ENCODE measurements at regions not wholly inside any gene's neighbourhood (a gene's known extent, or its start where the extent isn't known, plus 50 kb on each side); places are given as distances from the start of the nearest gene placed in this dataset.

DNA sequence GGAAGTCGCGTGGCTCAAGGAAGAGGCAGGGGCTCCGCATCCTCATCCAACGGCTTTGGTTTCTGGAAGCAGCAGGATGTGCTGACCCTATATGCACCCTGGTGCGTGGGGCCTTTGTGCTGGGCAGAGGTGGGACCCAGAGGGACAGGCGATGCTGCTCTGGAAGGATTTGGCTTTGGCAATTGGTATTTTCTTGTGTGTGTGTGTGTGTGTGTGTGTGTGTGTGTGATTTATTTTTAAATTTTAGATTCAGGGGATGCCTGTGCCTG, 321.9 kb upstream of the ZNF507 start:
- Histone ChIP-seq H3K79me2 (ENCODE audit: control insufficient read depth, low read length) (no peaks in the 10 kb centered on the region), H4K20me1 (ENCODE audit: control insufficient read depth, insufficient read depth, low read depth, low read length) (no peaks in the 10 kb centered on the region), H3K27me3 (ENCODE audit: control insufficient read depth, low read length) (no peaks in the 10 kb centered on the region), H3F3A (ENCODE audit: control insufficient read depth, insufficient read depth) (no peaks in the 10 kb centered on the region), H3K4me2 (ENCODE audit: low read length) (no peak overlapping the region), H3K4me3 (ENCODE audit: low read length) (no peak overlapping the region), H3K27ac (ENCODE audit: low read depth, low read length) (no peak overlapping the region), H3K36me3 (ENCODE audit: control insufficient read depth, low read length) (no peaks in the 10 kb centered on the region), H3K4me1 (ENCODE audit: control insufficient read depth, low read length) (no peaks in the 10 kb centered on the region), H3K9me3 (ENCODE audit: control insufficient read depth, insufficient read depth, low read length) (peaks cover 6% of the 10 kb centered on the region; the same call in 1 of the 2 replicates), H3K9me2 (replicated peaks; ENCODE audit: control insufficient read depth, low read length) (no peaks in the 10 kb centered on the region)
- TF ChIP-seq, protein P1, sequence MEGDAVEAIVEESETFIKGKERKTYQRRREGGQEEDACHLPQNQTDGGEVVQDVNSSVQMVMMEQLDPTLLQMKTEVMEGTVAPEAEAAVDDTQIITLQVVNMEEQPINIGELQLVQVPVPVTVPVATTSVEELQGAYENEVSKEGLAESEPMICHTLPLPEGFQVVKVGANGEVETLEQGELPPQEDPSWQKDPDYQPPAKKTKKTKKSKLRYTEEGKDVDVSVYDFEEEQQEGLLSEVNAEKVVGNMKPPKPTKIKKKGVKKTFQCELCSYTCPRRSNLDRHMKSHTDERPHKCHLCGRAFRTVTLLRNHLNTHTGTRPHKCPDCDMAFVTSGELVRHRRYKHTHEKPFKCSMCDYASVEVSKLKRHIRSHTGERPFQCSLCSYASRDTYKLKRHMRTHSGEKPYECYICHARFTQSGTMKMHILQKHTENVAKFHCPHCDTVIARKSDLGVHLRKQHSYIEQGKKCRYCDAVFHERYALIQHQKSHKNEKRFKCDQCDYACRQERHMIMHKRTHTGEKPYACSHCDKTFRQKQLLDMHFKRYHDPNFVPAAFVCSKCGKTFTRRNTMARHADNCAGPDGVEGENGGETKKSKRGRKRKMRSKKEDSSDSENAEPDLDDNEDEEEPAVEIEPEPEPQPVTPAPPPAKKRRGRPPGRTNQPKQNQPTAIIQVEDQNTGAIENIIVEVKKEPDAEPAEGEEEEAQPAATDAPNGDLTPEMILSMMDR (IDR thresholded peaks at IDR 0.05; ENCODE audit: low read depth, low read length, poor library complexity, severe bottlenecking): no peak
- no peak for TF ChIP-seq EZH2phosphoT487 (IDR thresholded peaks at IDR 0.05; ENCODE audit: borderline replicate concordance, low read length)

DNA sequence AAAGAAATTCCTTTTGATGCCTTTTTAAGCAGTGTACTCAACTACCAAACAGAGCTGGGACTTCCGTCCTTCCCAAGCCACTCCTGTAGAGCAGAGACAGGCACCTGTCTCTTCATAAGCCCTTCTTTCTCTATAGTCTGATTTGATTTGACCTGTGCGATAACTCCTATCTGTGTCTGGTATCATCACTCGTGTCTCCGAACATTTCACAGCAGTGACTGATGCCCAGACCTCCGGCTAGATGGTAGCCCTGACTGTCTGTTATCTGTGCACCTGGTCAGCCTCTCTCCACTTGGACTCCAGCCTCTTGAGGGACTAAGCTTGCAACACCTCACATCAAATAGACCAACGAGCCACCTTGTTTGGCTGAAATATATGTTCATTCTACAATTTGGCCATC, 316.2 kb upstream of the ZNF507 start:
- H3K79me2 ChIP-seq (ENCODE audit: control insufficient read depth, low read length): no peaks in the 10 kb centered on the region
- H3K4me3 ChIP-seq (ENCODE audit: low read length): no peak overlapping the region
- no peaks in the 10 kb centered on the region for H3K36me3 ChIP-seq (ENCODE audit: control insufficient read depth, low read length)
- H3K9me3 ChIP-seq (ENCODE audit: control insufficient read depth, insufficient read depth, low read length): peaks cover 6% of the 10 kb centered on the region; the same call in 1 of the 2 replicates
- H3K9me2 ChIP-seq (replicated peaks; ENCODE audit: control insufficient read depth, low read length): no peaks in the 10 kb centered on the region
- H4K20me1 ChIP-seq (ENCODE audit: control insufficient read depth, insufficient read depth, low read depth, low read length): no peaks in the 10 kb centered on the region
- H3K4me2 ChIP-seq (ENCODE audit: low read length): no peak overlapping the region
- H3F3A ChIP-seq (ENCODE audit: control insufficient read depth, insufficient read depth): no peaks in the 10 kb centered on the region
- H3K27me3 ChIP-seq (ENCODE audit: control insufficient read depth, low read length): no peaks in the 10 kb centered on the region
- TF ChIP-seq, protein P1 (IDR thresholded peaks at IDR 0.05; ENCODE audit: low read depth, low read length, poor library complexity, severe bottlenecking): no peak
- TF ChIP-seq EZH2phosphoT487 (IDR thresholded peaks at IDR 0.05; ENCODE audit: borderline replicate concordance, low read length): no peak
- no peak overlapping the region for H3K27ac ChIP-seq (ENCODE audit: low read depth, low read length)
- H3K4me1 ChIP-seq (ENCODE audit: control insufficient read depth, low read length): no peaks in the 10 kb centered on the region

DNA sequence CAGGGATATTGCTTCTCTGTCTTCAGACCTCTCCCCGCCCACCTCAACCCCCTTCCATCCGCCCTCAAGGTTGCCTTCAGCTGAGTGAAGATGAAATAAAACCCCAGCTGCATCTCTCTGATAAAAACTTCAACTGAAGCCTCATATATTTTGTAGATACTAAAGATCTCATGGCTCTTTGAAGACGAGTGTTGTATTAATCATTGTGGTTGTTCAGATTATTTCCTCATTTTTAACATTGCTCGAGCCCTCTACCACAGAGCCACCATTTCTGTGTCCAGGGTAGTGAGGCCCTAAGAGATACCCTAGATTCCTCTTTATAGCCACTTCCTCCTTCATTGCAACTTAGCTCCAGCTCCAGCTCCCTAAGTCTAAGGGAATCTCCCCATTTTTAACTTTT, 312.8 kb upstream of the ZNF507 start:
- H3K4me3 ChIP-seq (ENCODE audit: low read length): no peak overlapping the region
- H3K27me3 ChIP-seq (ENCODE audit: control insufficient read depth, low read length): no peaks in the 10 kb centered on the region
- no peaks in the 10 kb centered on the region for H3F3A ChIP-seq (ENCODE audit: control insufficient read depth, insufficient read depth)
- peaks cover 5% of the 10 kb centered on the region; the same call in 1 of the 2 replicates for H3K9me3 ChIP-seq (ENCODE audit: control insufficient read depth, insufficient read depth, low read length)
- no peak overlapping the region for H3K27ac ChIP-seq (ENCODE audit: low read depth, low read length)
- no peaks in the 10 kb centered on the region for H3K36me3 ChIP-seq (ENCODE audit: control insufficient read depth, low read length)
- no peaks in the 10 kb centered on the region for H4K20me1 ChIP-seq (ENCODE audit: control insufficient read depth, insufficient read depth, low read depth, low read length)
- TF ChIP-seq EZH2phosphoT487 (IDR thresholded peaks at IDR 0.05; ENCODE audit: borderline replicate concordance, low read length): no peak
- TF ChIP-seq, protein P1 (IDR thresholded peaks at IDR 0.05; ENCODE audit: low read depth, low read length, poor library complexity, severe bottlenecking): no peak
- H3K9me2 ChIP-seq (replicated peaks; ENCODE audit: control insufficient read depth, low read length): no peaks in the 10 kb centered on the region
- no peaks in the 10 kb centered on the region for H3K4me1 ChIP-seq (ENCODE audit: control insufficient read depth, low read length)
- no peak overlapping the region for H3K4me2 ChIP-seq (ENCODE audit: low read length)
- no peaks in the 10 kb centered on the region for H3K79me2 ChIP-seq (ENCODE audit: control insufficient read depth, low read length)

DNA sequence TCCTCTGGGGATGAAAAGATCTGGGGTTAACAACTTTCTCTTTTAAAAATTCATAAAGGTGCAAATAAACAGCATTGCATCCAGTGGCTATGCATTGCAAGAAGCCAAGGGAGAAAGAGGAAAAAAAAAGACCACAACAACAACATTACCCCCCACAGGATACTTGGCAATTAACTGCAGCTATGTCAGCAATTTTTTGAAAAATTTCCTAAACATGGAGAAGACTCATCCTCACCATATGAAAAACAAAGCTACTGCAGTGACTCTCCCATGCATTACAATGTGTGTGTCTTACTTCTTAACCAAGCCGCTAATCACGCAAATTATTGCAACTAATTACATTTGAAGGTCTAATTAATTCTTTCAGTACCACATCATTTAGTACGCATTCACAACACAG, 309.8 kb upstream of the ZNF507 start:
- no peak overlapping the region for H3K27ac ChIP-seq (ENCODE audit: low read depth, low read length)
- H3K4me3 ChIP-seq (ENCODE audit: low read length): no peak overlapping the region
- H3K79me2 ChIP-seq (ENCODE audit: control insufficient read depth, low read length): no peaks in the 10 kb centered on the region
- TF ChIP-seq EZH2phosphoT487 (IDR thresholded peaks at IDR 0.05; ENCODE audit: borderline replicate concordance, low read length): no peak
- TF ChIP-seq, protein P1 (IDR thresholded peaks at IDR 0.05; ENCODE audit: low read depth, low read length, poor library complexity, severe bottlenecking): no peak
- H3K9me2 ChIP-seq (replicated peaks; ENCODE audit: control insufficient read depth, low read length): no peaks in the 10 kb centered on the region
- no peaks in the 10 kb centered on the region for H3K4me1 ChIP-seq (ENCODE audit: control insufficient read depth, low read length)
- no peaks in the 10 kb centered on the region for H3F3A ChIP-seq (ENCODE audit: control insufficient read depth, insufficient read depth)
- no peaks in the 10 kb centered on the region for H3K9me3 ChIP-seq (ENCODE audit: control insufficient read depth, insufficient read depth, low read length)
- H4K20me1 ChIP-seq (ENCODE audit: control insufficient read depth, insufficient read depth, low read depth, low read length): no peaks in the 10 kb centered on the region
- no peak overlapping the region for H3K4me2 ChIP-seq (ENCODE audit: low read length)
- H3K27me3 ChIP-seq (ENCODE audit: control insufficient read depth, low read length): no peaks in the 10 kb centered on the region
- no peaks in the 10 kb centered on the region for H3K36me3 ChIP-seq (ENCODE audit: control insufficient read depth, low read length)
